ENCODE measurements at regions not wholly inside any gene's neighbourhood (a gene's known extent, or its start where the extent isn't known, plus 50 kb on each side); places are given as distances from the start of the nearest gene placed in this dataset.

- Mint-ChIP-seq H3K4me3 (no peak overlapping the region), H3K9me3 (no peaks in the 10 kb centered on the region), H3K27ac (no peak overlapping the region), H3K36me3 (ENCODE audit: low read depth) (no peaks in the 10 kb centered on the region), H3K4me1 (peaks cover 22% of the 10 kb centered on the region), H3K27me3 (ENCODE audit: insufficient read depth, low read depth, poor library complexity) (peaks cover 3% of the 10 kb centered on the region)
- H3F3A ChIP-seq (replicated peaks; ENCODE audit: low read depth) = no peaks in the 10 kb centered on the region
- no peaks in the 10 kb centered on the region for H3K36me3 ChIP-seq (ENCODE audit: insufficient read depth)
- no peaks in the 10 kb centered on the region for H4K20me1 ChIP-seq (replicated peaks; ENCODE audit: insufficient read depth)
- H3K4me1 ChIP-seq (ENCODE audit: insufficient read depth) = peaks cover 12% of the 10 kb centered on the region; the same call in 1 of the 2 replicates
- no peak overlapping the region for H3K4me2 ChIP-seq
- TF ChIP-seq EZH2 (IDR thresholded peaks at IDR 0.05; ENCODE audit: low read depth, unreplicated experiment) (no peak), ETS1 (IDR thresholded peaks at IDR 0.05) (no peak), ZNF331 (CRISPR knock-in tag; IDR thresholded peaks at IDR 0.05; ENCODE audit: low read depth) (no peak), ZNF114 (CRISPR knock-in tag; IDR thresholded peaks at IDR 0.05) (no peak), EZH2phosphoT487 (IDR thresholded peaks at IDR 0.05; ENCODE audit: unreplicated experiment) (no peak)
- TF ChIP-seq, protein P1, sequence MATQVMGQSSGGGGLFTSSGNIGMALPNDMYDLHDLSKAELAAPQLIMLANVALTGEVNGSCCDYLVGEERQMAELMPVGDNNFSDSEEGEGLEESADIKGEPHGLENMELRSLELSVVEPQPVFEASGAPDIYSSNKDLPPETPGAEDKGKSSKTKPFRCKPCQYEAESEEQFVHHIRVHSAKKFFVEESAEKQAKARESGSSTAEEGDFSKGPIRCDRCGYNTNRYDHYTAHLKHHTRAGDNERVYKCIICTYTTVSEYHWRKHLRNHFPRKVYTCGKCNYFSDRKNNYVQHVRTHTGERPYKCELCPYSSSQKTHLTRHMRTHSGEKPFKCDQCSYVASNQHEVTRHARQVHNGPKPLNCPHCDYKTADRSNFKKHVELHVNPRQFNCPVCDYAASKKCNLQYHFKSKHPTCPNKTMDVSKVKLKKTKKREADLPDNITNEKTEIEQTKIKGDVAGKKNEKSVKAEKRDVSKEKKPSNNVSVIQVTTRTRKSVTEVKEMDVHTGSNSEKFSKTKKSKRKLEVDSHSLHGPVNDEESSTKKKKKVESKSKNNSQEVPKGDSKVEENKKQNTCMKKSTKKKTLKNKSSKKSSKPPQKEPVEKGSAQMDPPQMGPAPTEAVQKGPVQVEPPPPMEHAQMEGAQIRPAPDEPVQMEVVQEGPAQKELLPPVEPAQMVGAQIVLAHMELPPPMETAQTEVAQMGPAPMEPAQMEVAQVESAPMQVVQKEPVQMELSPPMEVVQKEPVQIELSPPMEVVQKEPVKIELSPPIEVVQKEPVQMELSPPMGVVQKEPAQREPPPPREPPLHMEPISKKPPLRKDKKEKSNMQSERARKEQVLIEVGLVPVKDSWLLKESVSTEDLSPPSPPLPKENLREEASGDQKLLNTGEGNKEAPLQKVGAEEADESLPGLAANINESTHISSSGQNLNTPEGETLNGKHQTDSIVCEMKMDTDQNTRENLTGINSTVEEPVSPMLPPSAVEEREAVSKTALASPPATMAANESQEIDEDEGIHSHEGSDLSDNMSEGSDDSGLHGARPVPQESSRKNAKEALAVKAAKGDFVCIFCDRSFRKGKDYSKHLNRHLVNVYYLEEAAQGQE (IDR thresholded peaks at IDR 0.05; ENCODE audit: unreplicated experiment) = no peak
- TF ChIP-seq, protein P2, sequence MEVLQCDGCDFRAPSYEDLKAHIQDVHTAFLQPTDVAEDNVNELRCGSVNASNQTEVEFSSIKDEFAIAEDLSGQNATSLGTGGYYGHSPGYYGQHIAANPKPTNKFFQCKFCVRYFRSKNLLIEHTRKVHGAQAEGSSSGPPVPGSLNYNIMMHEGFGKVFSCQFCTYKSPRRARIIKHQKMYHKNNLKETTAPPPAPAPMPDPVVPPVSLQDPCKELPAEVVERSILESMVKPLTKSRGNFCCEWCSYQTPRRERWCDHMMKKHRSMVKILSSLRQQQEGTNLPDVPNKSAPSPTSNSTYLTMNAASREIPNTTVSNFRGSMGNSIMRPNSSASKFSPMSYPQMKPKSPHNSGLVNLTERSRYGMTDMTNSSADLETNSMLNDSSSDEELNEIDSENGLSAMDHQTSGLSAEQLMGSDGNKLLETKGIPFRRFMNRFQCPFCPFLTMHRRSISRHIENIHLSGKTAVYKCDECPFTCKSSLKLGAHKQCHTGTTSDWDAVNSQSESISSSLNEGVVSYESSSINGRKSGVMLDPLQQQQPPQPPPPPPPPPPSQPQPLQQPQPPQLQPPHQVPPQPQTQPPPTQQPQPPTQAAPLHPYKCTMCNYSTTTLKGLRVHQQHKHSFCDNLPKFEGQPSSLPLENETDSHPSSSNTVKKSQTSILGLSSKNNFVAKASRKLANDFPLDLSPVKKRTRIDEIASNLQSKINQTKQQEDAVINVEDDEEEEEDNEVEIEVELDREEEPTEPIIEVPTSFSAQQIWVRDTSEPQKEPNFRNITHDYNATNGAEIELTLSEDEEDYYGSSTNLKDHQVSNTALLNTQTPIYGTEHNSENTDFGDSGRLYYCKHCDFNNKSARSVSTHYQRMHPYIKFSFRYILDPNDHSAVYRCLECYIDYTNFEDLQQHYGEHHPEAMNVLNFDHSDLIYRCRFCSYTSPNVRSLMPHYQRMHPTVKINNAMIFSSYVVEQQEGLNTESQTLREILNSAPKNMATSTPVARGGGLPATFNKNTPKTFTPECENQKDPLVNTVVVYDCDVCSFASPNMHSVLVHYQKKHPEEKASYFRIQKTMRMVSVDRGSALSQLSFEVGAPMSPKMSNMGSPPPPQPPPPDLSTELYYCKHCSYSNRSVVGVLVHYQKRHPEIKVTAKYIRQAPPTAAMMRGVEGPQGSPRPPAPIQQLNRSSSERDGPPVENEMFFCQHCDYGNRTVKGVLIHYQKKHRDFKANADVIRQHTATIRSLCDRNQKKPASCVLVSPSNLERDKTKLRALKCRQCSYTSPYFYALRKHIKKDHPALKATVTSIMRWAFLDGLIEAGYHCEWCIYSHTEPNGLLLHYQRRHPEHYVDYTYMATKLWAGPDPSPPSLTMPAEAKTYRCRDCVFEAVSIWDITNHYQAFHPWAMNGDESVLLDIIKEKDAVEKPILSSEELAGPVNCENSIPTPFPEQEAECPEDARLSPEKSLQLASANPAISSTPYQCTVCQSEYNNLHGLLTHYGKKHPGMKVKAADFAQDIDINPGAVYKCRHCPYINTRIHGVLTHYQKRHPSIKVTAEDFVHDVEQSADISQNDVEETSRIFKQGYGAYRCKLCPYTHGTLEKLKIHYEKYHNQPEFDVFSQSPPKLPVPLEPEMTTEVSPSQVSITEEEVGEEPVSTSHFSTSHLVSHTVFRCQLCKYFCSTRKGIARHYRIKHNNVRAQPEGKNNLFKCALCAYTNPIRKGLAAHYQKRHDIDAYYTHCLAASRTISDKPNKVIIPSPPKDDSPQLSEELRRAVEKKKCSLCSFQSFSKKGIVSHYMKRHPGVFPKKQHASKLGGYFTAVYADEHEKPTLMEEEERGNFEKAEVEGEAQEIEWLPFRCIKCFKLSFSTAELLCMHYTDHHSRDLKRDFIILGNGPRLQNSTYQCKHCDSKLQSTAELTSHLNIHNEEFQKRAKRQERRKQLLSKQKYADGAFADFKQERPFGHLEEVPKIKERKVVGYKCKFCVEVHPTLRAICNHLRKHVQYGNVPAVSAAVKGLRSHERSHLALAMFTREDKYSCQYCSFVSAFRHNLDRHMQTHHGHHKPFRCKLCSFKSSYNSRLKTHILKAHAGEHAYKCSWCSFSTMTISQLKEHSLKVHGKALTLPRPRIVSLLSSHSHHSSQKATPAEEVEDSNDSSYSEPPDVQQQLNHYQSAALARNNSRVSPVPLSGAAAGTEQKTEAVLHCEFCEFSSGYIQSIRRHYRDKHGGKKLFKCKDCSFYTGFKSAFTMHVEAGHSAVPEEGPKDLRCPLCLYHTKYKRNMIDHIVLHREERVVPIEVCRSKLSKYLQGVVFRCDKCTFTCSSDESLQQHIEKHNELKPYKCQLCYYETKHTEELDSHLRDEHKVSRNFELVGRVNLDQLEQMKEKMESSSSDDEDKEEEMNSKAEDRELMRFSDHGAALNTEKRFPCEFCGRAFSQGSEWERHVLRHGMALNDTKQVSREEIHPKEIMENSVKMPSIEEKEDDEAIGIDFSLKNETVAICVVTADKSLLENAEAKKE (CRISPR knock-in tag; IDR thresholded peaks at IDR 0.05) = no peak
- DNase-seq (ENCODE audit: low spot score) (no peak), ATAC-seq (no peak)
- no peak overlapping the region for H3K27ac ChIP-seq (ENCODE audit: low read depth)
- H3K9me2 ChIP-seq (ENCODE audit: insufficient read depth) = no peaks in the 10 kb centered on the region
- H2AFZ ChIP-seq = no peak overlapping the region
- no peaks in the 10 kb centered on the region for H3K79me2 ChIP-seq (replicated peaks; ENCODE audit: insufficient read depth)
- H3K27me3 ChIP-seq (ENCODE audit: insufficient read depth) = no peaks in the 10 kb centered on the region
- no peak overlapping the region for H3K4me3 ChIP-seq
These were observed 1088.6 kb downstream of the TUSC7 start for GRCh38 chr3:117798221-117798620.

All from GM23338 (cell line).